ENCODE measurements at regions not wholly inside any gene's neighbourhood (a gene's known extent, or its start where the extent isn't known, plus 50 kb on each side); places are given as distances from the start of the nearest gene placed in this dataset.
"Not testable (repeated sequence)": the region's sequence is repeated elsewhere in the genome, so short reads cannot be mapped to it uniquely, and the experiment has no call there.

GRCh38 chr5:63743096-63743798, 219.0 kb downstream of the HTR1A start:
- no peaks in the 10 kb centered on the region for H3K79me1 ChIP-seq (ENCODE audit: low read depth in 1 of 2, low read length in 2 of 2)
- no peak overlapping the region for H3K56ac ChIP-seq (ENCODE audit: extremely low read depth, insufficient read depth, low read length)
- H4K8ac ChIP-seq (ENCODE audit: low read depth in 2 of 2, low read length in 2 of 2), result no peak overlapping the region
- no peak overlapping the region for H2AK9ac ChIP-seq (replicated peaks; ENCODE audit: low read depth, low read length, poor library complexity)
- no peak overlapping the region for H3K4me3 ChIP-seq (ENCODE audit: insufficient read depth, low read depth, low read length)
- no peak overlapping the region for H3K14ac ChIP-seq (replicated peaks; ENCODE audit: low read depth, low read length)
- no peak overlapping the region for H2BK5ac ChIP-seq (ENCODE audit: low read depth, low read length, poor library complexity, severe bottlenecking)
- H2BK15ac ChIP-seq (ENCODE audit: low read depth, low read length), result no peak overlapping the region
- H4K20me1 ChIP-seq (ENCODE audit: insufficient read depth, low read length), result no peaks in the 10 kb centered on the region
- CTCF ChIA-PET, result no interaction called here
- H3K27ac ChIP-seq (ENCODE audit: insufficient read depth, low read length), result no peak overlapping the region
- no peak overlapping the region for H2BK20ac ChIP-seq (ENCODE audit: low read depth, low read length)
- no peak overlapping the region for H3K23ac ChIP-seq (ENCODE audit: low read depth, low read length)
- H3K4ac ChIP-seq (ENCODE audit: low read depth, low read length), result no peak overlapping the region
- no peaks in the 10 kb centered on the region for H3K27me3 ChIP-seq (ENCODE audit: control insufficient read depth, insufficient read depth, low read length)
- no peaks in the 10 kb centered on the region for H3K4me1 ChIP-seq (ENCODE audit: control insufficient read depth, insufficient read depth, low read length)
- no peaks in the 10 kb centered on the region for H3K36me3 ChIP-seq (ENCODE audit: control insufficient read depth, insufficient read depth, low read length)
- no peak overlapping the region for H3K18ac ChIP-seq (ENCODE audit: low read depth, low read length)
- ATAC-seq (ENCODE audit: low read depth) (no peak), DNase-seq (no peak)
- H3K9me3 ChIP-seq (ENCODE audit: control insufficient read depth, insufficient read depth, low read length), result peaks cover 11% of the 10 kb centered on the region
- TF ChIP-seq BHLHE40 (IDR thresholded peaks at IDR 0.05; ENCODE audit: low read depth, low read length) (no peak), RCOR1 (IDR thresholded peaks at IDR 0.05; ENCODE audit: insufficient replicate concordance, low read length) (no peak), MAFK (IDR thresholded peaks at IDR 0.05; ENCODE audit: low read depth, low read length) (no peak), MXI1 (IDR thresholded peaks at IDR 0.05; ENCODE audit: borderline replicate concordance, low read depth, low read length) (no peak), USF2 (IDR thresholded peaks at IDR 0.05; ENCODE audit: low read depth, low read length) (no peak), CHD1 (IDR thresholded peaks at IDR 0.05; ENCODE audit: low read depth, low read length) (no peak), RFX5 (IDR thresholded peaks at IDR 0.05; ENCODE audit: low read depth, low read length) (no peak)
- intact Hi-C loops (cut with micrococcal nuclease) (no loop called here), dilution Hi-C loops (cut with HindIII; ENCODE audit: low sequenced_read_pairs, unreplicated experiment) (no loop called here), in situ Hi-C loops (cut with MboI; ENCODE audit: low sequenced_read_pairs) (no loop called here)
- H4K5ac ChIP-seq (ENCODE audit: low read depth, low read length), result no peak overlapping the region
- POLR2A ChIA-PET (ENCODE audit: unreplicated experiment), result no interaction called here
- H3K9me1 ChIP-seq (ENCODE audit: insufficient read depth, low read length), result no peaks in the 10 kb centered on the region
- no peak overlapping the region for H3K9ac ChIP-seq (ENCODE audit: low read depth, low read length)
- H2AFZ ChIP-seq (replicated peaks; ENCODE audit: low read length, poor library complexity), result no peak overlapping the region
- H2AK5ac ChIP-seq (ENCODE audit: low read depth, low read length), result no peak overlapping the region
- H2BK120ac ChIP-seq (ENCODE audit: low read depth, low read length), result no peak overlapping the region
- no peak overlapping the region for H4K91ac ChIP-seq (ENCODE audit: insufficient read depth, low read depth, low read length)
- WGBS, 2 experiments (ENCODE audit: extremely low coverage in 2 of 2, insufficient read length in 1 of 2), result no CpG with 5 or more reads among the region's 1 CpG
- BruUV-seq (replicated peaks), result no TSS peak
- no peak overlapping the region for H3K4me2 ChIP-seq (ENCODE audit: low read depth, low read length)

- H3K9me3 ChIP-seq (ENCODE audit: control insufficient read depth, insufficient read depth, low read length); ATAC-seq (ENCODE audit: low read depth); H3K18ac ChIP-seq (ENCODE audit: low read depth, low read length); POLR2A ChIA-PET (ENCODE audit: unreplicated experiment); in situ Hi-C loops (cut with MboI; ENCODE audit: low sequenced_read_pairs); H3K27ac ChIP-seq (ENCODE audit: insufficient read depth, low read length); H4K5ac ChIP-seq (ENCODE audit: low read depth, low read length); CTCF ChIA-PET; H3K4me3 ChIP-seq (ENCODE audit: insufficient read depth, low read depth, low read length); H2BK120ac ChIP-seq (ENCODE audit: low read depth, low read length); H3K27me3 ChIP-seq (ENCODE audit: control insufficient read depth, insufficient read depth, low read length); H3K79me1 ChIP-seq (ENCODE audit: low read depth in 1 of 2, low read length in 2 of 2); H3K4me2 ChIP-seq (ENCODE audit: low read depth, low read length); H3K14ac ChIP-seq (replicated peaks; ENCODE audit: low read depth, low read length); dilution Hi-C loops (cut with HindIII; ENCODE audit: low sequenced_read_pairs, unreplicated experiment); H2AK9ac ChIP-seq (replicated peaks; ENCODE audit: low read depth, low read length, poor library complexity); intact Hi-C loops (cut with micrococcal nuclease); H3K36me3 ChIP-seq (ENCODE audit: control insufficient read depth, insufficient read depth, low read length); DNase-seq; H3K9ac ChIP-seq (ENCODE audit: low read depth, low read length); BruUV-seq (replicated peaks); H2BK20ac ChIP-seq (ENCODE audit: low read depth, low read length); H3K56ac ChIP-seq (ENCODE audit: extremely low read depth, insufficient read depth, low read length); H2BK5ac ChIP-seq (ENCODE audit: low read depth, low read length, poor library complexity, severe bottlenecking); H2BK15ac ChIP-seq (ENCODE audit: low read depth, low read length); H3K4me1 ChIP-seq (ENCODE audit: control insufficient read depth, insufficient read depth, low read length); H4K91ac ChIP-seq (ENCODE audit: insufficient read depth, low read depth, low read length); H2AFZ ChIP-seq (replicated peaks; ENCODE audit: low read length, poor library complexity); H2AK5ac ChIP-seq (ENCODE audit: low read depth, low read length); H4K8ac ChIP-seq (ENCODE audit: low read depth in 2 of 2, low read length in 2 of 2); H3K4ac ChIP-seq (ENCODE audit: low read depth, low read length); H4K20me1 ChIP-seq (ENCODE audit: insufficient read depth, low read length); H3K23ac ChIP-seq (ENCODE audit: low read depth, low read length); H3K9me1 ChIP-seq (ENCODE audit: insufficient read depth, low read length): not testable (repeated sequence)
- WGBS, 2 experiments (ENCODE audit: extremely low coverage in 2 of 2, insufficient read length in 1 of 2), result no CpG with 5 or more reads among the region's 5 CpGs
Measured at GRCh38 chr5:63732880-63733279, 229.4 kb downstream of the HTR1A start.

Measured in IMR-90 (cell line).